ENCODE measurements at regions not wholly inside any gene's neighbourhood (a gene's known extent, or its start where the extent isn't known, plus 50 kb on each side); places are given as distances from the start of the nearest gene placed in this dataset.

DNA sequence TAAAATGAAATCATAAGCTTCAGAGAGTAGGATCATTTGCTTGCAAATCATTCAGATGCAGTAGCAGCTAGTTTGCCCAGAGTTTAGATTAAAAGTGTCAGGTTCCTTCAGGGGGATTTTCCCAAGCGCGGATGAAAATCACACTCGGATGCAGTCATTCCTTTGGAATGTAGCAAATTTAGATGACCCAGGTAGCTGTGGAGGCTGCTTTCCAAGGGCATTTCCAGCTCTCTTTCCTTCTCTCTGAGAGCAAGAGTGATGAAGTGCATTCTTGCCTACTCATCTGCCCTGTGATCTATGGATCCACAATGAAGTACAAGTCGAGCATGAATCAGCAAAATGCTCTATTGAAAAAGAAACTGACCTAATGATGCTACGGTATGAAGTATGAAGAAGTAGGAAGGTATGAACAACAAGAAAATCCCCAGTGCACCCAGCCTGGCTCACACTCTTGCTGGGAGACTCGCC lies 200.2 kb downstream of the PLK2 start:
- no peaks in the 10 kb centered on the region for H3K36me3 ChIP-seq
- DNase-seq (ENCODE audit: low spot score), result no peak
- H3K4me3 ChIP-seq, result peak overlapping the region; percentile 45
- no peaks in the 10 kb centered on the region for H3K9me3 ChIP-seq
- ATAC-seq (ENCODE audit: insufficient number of reproducible peaks, low FRiP score, low read depth), result no peak
- peak overlapping the region in 1 of 2 donors; percentile 46 for H3K27ac ChIP-seq
- TF ChIP-seq, protein P1, sequence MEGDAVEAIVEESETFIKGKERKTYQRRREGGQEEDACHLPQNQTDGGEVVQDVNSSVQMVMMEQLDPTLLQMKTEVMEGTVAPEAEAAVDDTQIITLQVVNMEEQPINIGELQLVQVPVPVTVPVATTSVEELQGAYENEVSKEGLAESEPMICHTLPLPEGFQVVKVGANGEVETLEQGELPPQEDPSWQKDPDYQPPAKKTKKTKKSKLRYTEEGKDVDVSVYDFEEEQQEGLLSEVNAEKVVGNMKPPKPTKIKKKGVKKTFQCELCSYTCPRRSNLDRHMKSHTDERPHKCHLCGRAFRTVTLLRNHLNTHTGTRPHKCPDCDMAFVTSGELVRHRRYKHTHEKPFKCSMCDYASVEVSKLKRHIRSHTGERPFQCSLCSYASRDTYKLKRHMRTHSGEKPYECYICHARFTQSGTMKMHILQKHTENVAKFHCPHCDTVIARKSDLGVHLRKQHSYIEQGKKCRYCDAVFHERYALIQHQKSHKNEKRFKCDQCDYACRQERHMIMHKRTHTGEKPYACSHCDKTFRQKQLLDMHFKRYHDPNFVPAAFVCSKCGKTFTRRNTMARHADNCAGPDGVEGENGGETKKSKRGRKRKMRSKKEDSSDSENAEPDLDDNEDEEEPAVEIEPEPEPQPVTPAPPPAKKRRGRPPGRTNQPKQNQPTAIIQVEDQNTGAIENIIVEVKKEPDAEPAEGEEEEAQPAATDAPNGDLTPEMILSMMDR (IDR thresholded peaks at IDR 0.05), result no peak
- H3K4me1 ChIP-seq (ENCODE audit: control insufficient read depth in 1 of 2, low read depth in 2 of 2), result peaks cover 12 to 28% of the 10 kb centered on the region in 2 donors
- H3K27me3 ChIP-seq (replicated peaks; ENCODE audit: insufficient read depth), result no peaks in the 10 kb centered on the region

DNA sequence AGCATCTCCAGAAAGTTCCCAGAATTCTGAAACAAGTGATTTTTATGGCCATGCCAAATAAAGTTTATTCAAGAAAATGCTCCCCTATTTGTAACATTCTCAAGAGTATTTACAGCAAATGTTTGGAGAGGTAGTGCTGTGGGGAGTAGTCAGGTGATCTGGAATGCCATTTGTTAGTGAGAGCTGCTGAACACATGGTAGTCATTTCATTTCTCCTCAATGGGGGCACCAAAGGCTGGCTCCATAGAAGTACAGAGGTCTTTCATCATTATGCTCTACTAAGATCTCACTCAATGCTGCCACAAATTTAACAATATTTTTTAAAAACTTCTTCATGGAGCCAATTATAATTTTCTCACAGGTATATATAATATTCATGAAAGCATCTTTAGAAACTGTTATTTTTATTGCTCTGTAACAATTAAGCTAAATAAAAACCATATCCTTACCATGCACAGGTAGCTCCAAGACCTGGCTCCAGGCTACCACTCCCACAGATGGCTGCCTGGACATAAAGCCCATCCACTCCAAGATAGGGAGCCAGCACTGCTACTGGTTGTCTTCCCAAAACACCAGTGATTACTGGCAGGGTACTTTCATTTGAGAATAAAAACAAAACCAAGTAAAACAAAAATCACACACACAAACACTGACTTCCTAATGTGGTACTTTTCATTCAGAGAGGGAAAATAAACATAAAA lies 200.8 kb downstream of the PLK2 start:
- peaks cover 12 to 28% of the 10 kb centered on the region in 2 donors for H3K4me1 ChIP-seq (ENCODE audit: control insufficient read depth in 1 of 2, low read depth in 2 of 2)
- peak overlapping the region; percentile 45 for H3K4me3 ChIP-seq
- peak overlapping the region in 1 of 2 donors; percentile 46 for H3K27ac ChIP-seq
- TF ChIP-seq, protein P1 (IDR thresholded peaks at IDR 0.05), result no peak
- no peaks in the 10 kb centered on the region for H3K27me3 ChIP-seq (replicated peaks; ENCODE audit: insufficient read depth)
- H3K9me3 ChIP-seq, result no peaks in the 10 kb centered on the region
- H3K36me3 ChIP-seq, result no peaks in the 10 kb centered on the region
- ATAC-seq (ENCODE audit: insufficient number of reproducible peaks, low FRiP score, low read depth) (no peak), DNase-seq (ENCODE audit: low spot score) (no peak)

DNA sequence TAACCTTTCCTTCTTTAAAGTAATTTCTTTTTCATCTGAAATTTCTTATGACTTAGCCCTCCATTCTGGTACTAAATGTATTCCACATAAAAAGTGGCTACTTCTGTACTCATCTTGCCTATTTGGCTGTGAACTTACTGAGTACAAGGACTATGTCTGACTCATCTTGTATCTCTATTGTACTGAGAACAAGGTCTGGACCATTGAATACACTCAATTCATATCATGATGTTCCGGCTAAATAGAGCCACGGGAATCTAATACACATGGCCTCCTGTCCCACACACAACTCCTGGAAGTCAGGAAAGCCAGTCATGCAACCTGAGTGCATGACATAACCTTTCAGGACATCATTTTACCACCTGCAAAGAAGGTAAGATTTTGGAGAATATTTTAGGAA lies 203.9 kb downstream of the PLK2 start:
- DNase-seq (ENCODE audit: low spot score), result no peak
- no peak overlapping the region for H3K4me3 ChIP-seq
- no peaks in the 10 kb centered on the region for H3K9me3 ChIP-seq
- H3K27me3 ChIP-seq (replicated peaks; ENCODE audit: insufficient read depth), result no peaks in the 10 kb centered on the region
- peaks cover 8 to 17% of the 10 kb centered on the region in 2 donors for H3K4me1 ChIP-seq (ENCODE audit: control insufficient read depth in 1 of 2, low read depth in 2 of 2)
- ATAC-seq (ENCODE audit: insufficient number of reproducible peaks, low FRiP score, low read depth), result no peak
- TF ChIP-seq, protein P1 (IDR thresholded peaks at IDR 0.05), result no peak
- H3K27ac ChIP-seq, result no peak overlapping the region
- H3K36me3 ChIP-seq, result no peaks in the 10 kb centered on the region

DNA sequence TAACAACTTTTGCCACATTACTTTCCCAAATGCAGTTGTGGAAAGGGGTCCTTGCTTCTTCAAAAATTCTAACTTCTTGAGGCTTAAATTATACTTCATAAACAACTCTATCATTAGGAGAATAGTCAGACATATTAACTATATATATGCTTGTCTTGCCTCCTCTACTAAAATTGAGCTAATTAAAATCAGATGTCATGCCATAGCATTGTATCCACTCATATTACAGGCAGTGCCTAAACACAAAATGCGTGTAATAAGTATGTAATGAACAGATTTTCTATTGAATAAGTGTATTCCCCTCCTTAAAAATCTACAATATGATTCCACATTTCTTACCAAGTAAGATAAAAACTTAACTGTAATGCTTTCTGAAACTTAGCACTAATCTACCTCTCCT lies 204.5 kb downstream of the PLK2 start:
- H3K27ac ChIP-seq, result no peak overlapping the region
- TF ChIP-seq, protein P1 (IDR thresholded peaks at IDR 0.05), result no peak
- H3K9me3 ChIP-seq, result no peaks in the 10 kb centered on the region
- H3K4me1 ChIP-seq (ENCODE audit: control insufficient read depth in 1 of 2, low read depth in 2 of 2), result peaks cover 8 to 17% of the 10 kb centered on the region in 2 donors
- H3K4me3 ChIP-seq, result no peak overlapping the region
- DNase-seq (ENCODE audit: low spot score) (no peak), ATAC-seq (ENCODE audit: insufficient number of reproducible peaks, low FRiP score, low read depth) (no peak)
- H3K27me3 ChIP-seq (replicated peaks; ENCODE audit: insufficient read depth), result no peaks in the 10 kb centered on the region
- no peaks in the 10 kb centered on the region for H3K36me3 ChIP-seq

DNA sequence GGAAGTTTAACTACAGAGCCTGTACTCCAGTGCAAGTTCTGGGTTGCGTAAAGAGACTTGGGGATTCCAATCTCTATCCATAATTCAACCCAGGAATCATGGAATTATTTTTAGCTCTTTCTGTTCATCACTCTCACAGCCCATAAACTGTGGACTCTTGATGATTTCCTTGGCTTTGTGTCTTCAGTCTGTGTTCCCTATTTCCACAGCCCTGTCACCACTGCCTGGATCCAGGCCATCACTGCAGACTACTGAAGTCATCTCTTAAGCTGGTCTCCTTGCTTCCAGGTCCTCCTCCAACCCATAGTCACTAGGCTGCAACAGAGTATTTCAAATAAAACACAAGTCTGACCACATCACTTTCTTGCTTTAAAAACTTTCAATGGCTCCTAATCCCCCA lies 211.7 kb downstream of the PLK2 start:
- no peaks in the 10 kb centered on the region for H3K9me3 ChIP-seq
- H3K4me3 ChIP-seq, result no peak overlapping the region
- no peaks in the 10 kb centered on the region for H3K27me3 ChIP-seq (replicated peaks; ENCODE audit: insufficient read depth)
- TF ChIP-seq, protein P1 (IDR thresholded peaks at IDR 0.05), result no peak
- H3K36me3 ChIP-seq, result no peaks in the 10 kb centered on the region
- peaks cover 0 to 16% of the 10 kb centered on the region in 2 donors for H3K4me1 ChIP-seq (ENCODE audit: control insufficient read depth in 1 of 2, low read depth in 2 of 2)
- DNase-seq (ENCODE audit: low spot score) (no peak), ATAC-seq (ENCODE audit: insufficient number of reproducible peaks, low FRiP score, low read depth) (no peak)
- no peak overlapping the region for H3K27ac ChIP-seq
